HG03457 (cell line): ENCODE measurements at regions not wholly inside any gene's neighbourhood (a gene's known extent, or its start where the extent isn't known, plus 50 kb on each side); places are given as distances from the start of the nearest gene placed in this dataset.
"Not testable (repeated sequence)": the region's sequence is repeated elsewhere in the genome, so short reads cannot be mapped to it uniquely, and the experiment has no call there.

ENCODE experiments used
- ATAC-seq: cut with Tn5 transposase; IDR thresholded peaks from one replicate; pipeline ENCODE4 v1.9.1; 2021; ENCODE audit warnings: moderate number of reproducible peaks; ENCODE audit not compliant: unreplicated experiment

DNA sequence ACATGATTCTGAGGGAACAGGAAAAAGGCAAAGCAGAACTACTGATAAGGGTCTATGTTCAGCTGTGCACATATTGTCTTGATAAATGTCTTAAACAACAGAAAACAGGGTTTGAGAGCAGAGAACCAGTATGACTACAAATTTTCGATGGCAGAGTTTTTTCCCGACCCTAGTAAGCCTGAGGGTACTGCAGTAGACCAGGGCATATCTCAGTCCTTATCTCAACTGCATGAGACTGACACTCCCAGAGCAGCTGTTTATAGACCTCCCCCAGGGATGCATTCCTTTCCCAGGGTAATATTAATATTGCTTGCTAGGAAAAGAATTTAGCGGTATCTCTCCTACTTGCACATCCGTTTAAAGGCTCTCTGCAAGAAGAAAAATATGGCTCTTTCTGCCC is 1176.8 kb upstream of the ADGRB3 start:
- no peak for ATAC-seq

DNA sequence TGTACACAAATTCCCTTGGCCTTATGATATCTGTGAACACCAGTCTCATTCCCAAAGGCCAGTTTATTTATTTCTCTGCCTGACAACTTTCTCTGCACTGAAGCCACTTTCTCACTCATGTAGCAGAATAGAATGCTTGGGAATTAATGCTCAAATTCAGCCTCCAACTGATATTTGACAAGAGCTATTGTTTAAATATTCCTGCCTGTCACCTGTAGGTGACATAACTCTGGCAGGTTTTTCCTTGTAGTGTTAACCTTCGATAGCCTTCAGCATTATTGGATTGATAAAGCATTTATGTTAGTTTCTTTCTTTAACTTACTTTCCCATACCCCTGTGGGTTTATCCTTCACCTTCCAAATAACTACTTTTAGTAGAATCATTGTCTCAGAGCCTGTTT is 1183.2 kb upstream of the ADGRB3 start:
- no peak for ATAC-seq

DNA sequence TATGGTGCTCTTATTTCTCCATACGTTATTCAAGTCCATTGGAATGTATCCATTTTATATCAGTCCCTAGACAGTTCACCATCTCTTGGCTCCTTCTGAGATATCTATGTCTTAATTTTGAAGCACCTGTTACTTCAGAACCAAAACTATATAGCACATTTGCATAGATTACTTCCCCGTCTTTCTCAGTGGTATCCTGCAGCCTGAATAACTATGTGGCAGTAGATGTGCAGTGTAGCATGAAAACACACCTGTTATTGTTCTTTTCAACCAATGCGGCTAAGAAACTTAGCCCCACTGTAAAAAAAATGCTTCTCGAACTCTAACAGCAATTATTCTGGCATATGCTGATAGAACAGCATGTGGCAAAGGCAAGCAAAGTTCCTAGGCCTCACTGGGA is 1184.4 kb upstream of the ADGRB3 start:
- no peak for ATAC-seq

DNA sequence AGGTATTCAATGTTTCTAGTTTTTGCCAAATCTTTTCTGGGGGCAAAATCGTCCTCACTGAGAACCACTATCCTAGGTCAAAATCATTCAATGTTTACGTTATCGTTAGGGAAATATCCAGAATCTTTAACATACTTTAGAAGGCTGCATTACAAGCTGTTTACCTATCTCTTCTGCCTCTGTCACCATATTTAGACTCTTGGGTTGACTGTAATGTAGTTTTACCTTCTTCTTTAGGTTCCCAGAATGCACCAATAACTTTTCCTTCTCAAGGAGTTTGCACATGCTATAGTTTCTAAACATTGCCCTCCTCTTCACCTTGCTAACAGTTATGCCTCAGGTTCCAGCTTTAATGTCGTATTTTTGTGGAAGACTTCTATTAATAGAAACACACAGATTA is 1185.5 kb upstream of the ADGRB3 start:
- ATAC-seq: no peak

DNA sequence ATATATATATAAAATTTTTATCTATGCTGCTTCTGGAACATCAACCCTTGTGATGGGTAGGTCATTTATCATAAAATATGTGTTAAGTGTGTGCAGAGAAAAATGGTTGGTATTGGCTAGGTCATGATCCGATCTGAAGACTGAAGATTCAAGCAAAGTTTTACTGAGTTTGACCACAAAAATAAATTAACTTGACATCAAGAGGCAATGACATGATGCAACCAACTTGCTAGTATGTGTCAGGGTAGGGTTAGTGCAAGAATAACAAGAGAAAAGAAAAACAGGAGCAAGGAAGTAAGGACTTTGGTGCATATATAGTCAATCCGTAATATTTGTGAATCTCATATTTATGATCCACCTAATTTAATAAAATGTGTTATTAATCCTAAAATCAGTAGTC is 1202.0 kb upstream of the ADGRB3 start:
- no peak for ATAC-seq

DNA sequence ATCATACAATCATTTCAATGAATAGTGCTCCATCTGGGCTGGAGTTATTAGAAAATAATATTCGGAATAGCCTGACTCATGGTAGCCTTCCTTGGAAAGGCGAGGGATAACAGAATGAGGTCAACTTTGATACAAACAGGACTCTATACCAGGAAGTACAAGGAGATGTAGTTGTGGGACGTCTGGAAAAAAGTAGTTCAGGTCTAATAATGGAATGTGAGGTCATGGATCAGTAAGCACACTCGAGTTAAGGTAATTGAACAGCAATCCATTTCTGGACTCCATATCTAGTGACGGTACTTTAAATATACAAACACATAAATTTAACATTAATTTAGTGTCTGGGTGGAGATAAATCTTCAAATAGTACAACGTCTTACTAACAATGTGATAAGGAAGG is 1204.0 kb upstream of the ADGRB3 start:
- ATAC-seq: no peak

DNA sequence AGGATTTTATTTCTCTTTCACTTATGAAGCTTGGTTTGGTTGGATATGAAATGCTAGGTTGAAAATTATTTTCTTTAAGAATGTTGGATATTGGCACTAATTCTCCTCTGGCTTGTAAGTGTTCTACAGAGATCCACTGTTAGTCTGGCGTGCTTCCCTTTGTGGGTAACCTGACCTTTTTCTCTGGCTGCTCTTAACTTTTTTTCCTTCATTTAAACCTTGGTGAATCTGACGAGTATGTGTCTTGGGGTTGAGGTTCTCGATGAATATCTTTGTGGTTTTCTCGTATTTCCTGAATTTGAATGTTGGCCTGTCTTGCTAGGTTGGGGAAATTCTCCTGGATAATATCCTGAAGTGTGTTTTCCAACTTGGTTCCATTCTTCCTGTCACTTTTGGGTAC is 1208.4 kb upstream of the ADGRB3 start:
- not testable (repeated sequence) for ATAC-seq

DNA sequence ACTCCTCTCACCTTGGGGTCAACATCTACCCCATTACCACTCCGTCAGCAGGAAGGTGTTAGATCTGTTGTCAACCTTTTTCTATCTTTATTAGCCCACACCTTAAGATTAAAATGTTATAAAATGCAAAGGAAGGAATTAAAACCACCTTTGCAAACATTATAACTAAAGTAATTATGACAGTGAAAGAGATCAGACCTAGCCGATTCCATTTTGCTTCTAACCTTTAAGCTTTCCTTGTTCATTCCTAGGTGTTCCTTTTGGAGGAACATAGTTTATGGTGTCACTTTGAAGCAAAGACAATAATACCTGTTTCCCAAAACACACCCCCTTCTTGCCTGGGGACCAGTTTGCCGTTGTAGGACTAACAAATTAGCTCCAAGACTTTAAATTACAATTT is 1223.0 kb upstream of the ADGRB3 start:
- ATAC-seq: no peak

DNA sequence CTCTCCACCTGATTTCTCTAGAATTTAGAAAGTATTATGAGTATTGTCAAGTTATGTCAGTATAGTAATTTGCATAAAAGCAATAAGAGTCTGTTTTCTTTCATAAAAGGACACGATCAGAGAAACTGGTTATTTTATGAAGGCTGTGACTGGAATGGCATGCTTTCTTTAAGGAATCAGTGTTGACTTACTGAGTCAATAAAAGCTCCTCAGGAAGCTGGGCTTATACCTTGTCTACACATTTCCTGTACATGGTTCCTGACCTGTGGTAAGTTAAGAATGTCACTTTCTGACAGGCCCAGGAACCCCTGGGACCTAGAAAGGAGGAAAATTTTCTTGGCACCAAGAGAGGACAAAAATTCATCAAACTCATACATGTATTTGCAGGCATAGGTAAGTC is 1224.0 kb upstream of the ADGRB3 start:
- ATAC-seq: no peak

DNA sequence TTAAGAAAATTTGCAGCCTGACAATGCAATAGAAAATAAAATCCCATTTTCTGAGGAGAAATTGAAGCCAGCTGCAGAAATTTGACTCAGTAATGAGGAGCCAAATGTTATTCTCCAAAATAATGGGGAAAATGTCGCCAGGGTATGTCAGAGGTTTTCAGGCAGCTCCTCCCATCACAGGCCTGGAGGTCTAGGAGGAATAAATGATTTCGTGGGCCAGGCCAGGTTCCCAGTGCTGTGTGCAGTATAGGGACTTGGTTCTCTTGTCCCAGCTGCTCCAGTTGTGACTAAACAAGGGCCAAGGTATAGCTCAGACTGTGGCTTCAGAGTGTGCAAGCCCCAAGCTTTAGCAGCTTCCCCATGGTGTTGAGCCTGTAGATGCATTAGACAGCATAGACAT is 1240.8 kb upstream of the ADGRB3 start:
- ATAC-seq: no peak

DNA sequence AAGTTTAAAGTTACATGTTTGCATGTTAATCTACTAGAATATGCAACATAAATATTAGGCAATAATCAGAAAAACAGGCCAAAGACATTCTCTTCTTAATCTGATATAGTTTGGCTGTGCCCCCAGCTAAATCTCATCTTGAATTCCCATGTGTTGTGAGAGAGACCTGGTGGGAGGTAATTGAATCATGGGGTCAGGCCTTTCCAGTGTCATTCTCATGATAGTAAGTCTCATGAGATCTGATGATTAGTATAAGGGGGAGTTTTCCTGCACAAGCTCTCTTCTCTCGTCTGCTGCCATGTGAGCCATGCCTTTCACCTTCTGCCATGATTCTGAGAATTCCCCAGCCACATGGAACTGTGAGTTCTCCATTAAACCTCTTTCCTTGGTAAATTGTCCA is 1241.7 kb upstream of the ADGRB3 start:
- ATAC-seq: no peak

DNA sequence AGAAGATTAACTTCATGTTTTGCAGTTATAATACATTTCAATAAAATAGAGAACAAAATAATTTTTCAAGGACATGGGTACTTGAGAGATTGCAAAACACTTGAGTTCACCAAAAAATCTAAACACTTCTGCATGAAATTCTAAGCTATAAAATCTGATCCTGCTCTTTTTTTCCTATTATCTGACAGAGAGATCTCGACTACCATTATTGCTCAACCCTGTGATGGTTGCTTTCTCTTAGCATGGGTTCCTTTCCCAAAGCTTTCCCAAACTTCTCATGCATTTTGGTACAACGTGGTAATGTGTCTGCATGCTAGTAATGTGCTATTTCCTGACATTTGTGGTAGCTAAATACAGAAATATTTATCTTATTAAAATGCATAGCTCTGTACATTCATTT is 1243.1 kb upstream of the ADGRB3 start:
- ATAC-seq: no peak

DNA sequence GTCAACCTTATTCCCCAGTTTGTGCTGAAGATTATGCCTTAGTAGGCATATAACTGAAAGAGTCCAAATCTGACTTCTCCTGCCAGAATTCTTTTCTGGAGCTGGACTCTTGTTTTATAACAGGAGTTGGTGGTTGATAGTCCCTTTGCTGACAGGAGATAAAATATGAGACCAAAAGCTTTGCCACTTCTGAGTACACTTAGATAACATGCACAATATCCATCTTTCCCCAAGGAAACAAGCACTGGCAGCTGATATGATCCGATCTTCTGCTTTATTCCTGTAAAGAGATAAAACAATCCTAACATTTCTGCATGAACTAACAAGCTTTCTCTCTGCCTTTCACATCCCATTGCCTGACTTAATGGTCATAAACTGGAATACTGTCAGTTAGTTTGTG is 1265.4 kb upstream of the ADGRB3 start:
- ATAC-seq: no peak

DNA sequence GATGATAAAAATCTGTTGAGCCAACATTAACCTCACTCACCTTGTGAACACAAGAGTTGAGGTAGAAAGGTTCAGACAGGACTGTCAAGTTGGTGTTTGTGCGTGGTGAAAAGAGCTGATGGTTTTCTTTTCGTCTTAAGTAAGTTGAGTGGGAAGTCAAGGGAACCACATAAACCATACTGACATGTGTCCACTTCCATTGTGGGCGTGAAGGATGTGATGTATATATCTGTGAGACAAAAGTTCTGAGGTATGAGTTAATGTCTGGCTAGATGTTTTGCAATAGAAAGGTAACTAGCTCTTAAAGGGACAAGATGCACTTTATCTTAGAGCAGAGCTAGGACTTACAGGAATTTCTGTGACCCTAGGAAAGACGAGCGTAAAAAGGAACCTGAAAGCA is 1272.1 kb upstream of the ADGRB3 start:
- no peak for ATAC-seq

DNA sequence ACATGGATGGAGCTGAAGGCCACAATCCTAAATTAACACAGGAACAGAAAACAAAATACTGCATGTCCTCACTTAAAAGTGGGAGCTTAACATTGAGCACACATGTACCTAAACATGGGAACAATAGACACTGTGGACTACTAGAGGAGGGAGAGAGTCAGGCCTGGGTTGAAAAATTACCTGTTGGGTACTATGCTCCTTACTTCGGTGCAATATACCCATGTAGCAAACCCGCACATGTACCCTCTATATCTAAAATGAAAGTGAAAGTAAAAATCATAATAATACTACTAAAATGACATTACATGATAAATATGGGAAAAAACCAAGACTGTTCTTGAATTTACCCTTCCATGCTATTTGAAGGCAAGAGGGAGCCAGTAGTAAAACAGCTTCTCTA is 1273.8 kb upstream of the ADGRB3 start:
- no peak for ATAC-seq

DNA sequence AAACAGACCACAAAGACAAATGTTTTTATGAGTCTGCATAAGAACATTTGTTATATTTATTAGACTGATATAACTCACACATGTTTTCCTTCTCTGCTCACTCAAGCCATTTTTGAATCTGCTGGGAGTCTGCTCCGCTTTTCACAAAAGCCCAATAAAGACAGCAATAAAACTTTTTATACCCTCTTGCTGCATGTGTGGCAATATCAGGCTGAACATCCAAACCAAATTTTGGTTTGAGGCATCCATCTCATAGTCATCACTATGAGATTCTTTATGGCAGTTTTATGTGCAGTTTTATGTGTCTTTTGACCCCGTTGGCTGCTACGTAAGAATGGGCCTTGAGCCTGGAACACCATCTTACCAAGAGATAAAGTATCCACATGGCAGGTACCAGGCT is 1276.8 kb upstream of the ADGRB3 start:
- ATAC-seq: no peak

DNA sequence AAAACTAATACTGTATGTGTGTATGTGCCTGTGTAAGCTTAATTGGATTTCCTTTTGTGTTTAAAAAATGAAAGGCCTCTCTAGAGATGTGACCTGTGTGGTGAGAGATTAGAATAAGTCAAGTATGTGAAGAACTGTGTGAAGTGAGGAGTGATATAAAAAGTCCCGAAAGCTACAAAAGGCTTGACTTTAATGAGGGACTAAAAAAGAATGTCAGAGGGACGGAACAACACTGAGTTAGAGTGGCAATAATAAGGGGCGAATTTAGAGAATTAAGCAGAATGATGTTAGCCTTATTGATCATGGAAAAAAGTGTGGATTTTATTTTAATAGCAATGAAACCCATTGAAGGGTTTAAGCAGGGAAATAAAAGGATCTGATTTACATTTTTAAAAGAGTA is 1281.2 kb upstream of the ADGRB3 start:
- no peak for ATAC-seq

DNA sequence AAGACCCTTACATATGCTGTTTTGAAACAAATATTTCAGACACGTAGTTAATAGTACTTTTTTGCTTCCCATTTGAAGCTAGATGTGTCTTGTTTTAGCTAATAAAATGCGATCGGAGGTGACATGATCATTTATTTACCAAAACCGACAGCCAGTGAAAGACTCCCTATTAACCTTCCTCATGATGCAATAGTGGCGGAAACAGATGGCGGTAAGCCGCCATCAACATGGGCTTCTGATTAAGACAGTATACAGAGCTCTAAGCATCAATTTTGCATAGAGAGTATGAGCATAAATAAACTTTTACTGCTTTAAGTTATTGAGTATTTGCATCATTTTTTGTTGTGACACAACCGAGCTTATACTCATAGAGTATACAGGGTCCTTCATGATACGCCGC is 1282.4 kb upstream of the ADGRB3 start:
- no peak for ATAC-seq

DNA sequence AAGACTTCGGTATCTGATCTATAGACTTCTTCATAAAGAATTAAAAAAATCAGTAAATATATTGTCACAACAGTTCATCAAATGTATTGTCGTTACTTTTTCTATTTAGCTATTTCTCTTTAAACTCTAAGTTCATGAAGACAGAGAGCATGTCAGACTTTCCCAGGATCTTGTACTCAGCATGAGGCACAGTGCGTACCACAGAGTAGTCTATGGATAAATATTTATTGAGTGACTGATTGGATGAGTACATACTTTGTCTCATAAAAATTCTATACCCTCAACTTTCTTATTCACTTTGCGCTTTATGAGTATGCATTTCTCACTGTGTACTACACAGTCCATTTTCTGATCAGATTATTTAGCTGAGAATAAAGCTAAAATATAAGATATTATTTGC is 1284.4 kb upstream of the ADGRB3 start:
- ATAC-seq: no peak

DNA sequence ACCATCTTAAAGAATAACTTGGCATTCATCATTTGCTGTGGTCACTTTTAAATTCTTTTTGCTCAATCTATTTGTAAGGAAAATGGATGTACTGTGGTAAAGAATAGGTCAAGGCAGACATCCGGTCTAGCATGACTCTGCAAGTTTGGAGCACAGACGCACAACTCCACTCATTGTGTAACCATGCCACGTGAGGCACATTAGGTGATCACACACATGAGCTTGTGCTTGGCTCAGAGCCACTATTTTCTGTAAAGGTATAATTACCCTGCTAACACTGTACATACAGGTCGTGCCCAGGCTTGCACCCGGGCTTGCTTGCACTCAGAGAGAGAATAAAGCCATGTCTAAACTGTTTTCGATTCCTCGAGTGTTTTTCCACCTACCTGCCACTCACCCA is 1289.1 kb upstream of the ADGRB3 start:
- ATAC-seq: no peak

DNA sequence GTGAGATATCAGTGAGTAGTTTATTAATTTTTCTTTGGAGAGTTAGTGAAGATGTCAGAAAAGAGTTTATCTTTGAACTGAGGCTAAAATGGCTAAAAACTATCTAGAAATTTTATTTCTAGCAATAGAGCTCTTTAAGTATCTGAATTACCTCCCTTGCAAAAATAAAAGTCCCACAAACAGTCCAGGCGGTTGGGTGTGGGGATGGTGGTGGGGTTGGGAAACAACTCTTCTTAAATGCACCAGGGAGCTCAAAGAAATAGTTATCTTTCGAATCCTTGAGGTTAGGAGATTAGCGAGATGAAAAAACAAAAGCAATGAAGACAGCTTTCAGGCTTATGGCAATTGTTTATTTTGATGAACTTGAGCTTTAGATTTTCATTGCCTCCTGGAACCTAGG is 1299.1 kb upstream of the ADGRB3 start:
- ATAC-seq: no peak

DNA sequence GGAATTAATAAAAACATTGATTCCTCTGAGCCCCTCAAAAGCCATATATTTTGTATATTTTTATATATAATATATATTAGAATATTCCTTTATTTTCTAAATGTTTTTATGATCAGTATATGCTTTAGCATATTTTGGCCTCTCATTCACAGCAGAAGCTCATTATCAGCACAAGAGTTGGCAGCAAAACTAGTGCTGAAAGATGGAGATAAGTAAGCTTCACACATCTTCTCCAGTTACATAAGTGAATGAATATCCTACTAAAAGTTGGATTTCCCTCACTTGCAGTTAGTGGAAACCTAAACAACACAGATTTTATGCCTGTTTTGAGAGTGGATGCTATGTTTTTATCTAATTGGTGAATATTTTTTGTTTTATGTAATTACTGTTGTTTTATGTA is 1303.8 kb upstream of the ADGRB3 start:
- ATAC-seq: no peak

DNA sequence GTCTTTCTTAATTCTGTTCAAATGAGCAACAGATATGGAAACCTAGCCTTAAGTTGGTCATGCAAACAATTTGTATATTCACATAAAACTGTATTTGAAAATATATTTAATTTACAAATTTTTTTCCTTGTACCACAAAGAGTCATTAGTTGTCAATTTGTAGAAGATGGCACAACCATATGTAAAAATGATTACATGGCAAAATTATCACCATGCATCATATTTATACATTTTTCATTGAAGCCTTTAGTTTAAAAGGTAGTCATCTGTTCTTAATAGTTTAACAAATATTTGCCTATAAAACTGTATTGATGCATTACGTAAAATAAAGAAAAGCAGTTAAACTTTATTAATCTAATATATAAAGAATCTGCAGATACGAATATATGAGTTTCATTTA is 1306.8 kb upstream of the ADGRB3 start:
- ATAC-seq: no peak

DNA sequence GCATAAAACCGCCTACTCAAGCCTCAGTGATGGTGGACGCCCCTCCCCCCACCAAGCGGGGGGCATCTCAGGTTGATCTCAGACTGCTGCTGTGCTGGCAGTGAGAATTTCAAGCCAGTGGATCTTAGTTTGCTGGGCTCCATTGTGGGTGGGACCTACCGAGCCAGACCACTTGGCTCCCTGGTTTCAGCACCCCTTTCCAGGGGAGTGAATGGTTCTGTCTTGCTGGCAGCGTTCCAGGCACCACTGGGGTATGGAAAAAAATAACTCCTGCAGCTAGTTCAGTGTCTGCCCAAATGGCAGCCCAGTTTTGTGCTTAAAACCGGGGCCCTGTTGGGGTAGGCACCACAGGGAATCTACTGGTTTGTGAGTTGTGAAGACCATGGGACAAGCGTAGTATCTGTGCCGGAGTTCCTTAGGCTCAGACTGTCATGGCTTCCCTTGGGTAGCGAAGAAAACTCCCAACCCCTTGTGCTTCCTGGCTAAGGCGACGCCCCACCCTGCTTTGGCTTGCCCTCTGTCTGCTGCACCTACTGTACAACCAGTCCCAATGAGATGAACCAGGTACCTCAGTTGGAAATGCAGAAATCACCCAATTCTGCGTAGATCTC is 1334.5 kb upstream of the ADGRB3 start:
- ATAC-seq: no peak
